ENCODE measurements at regions not wholly inside any gene's neighbourhood (a gene's known extent, or its start where the extent isn't known, plus 50 kb on each side); places are given as distances from the start of the nearest gene placed in this dataset.

- TF ChIP-seq MAX (IDR thresholded peaks at IDR 0.05) (no peak), EP300 (IDR thresholded peaks at IDR 0.05; ENCODE audit: borderline replicate concordance) (no peak), TCF12 (IDR thresholded peaks at IDR 0.05; ENCODE audit: low read depth) (no peak), CREB1 (IDR thresholded peaks at IDR 0.05; ENCODE audit: low read depth) (no peak), REST (IDR thresholded peaks at IDR 0.05; ENCODE audit: low read depth) (no peak), EGR1 (IDR thresholded peaks at IDR 0.05) (no peak), CEBPB (IDR thresholded peaks at IDR 0.05) (no peak), RAD21 (IDR thresholded peaks at IDR 0.05; ENCODE audit: low read depth) (no peak), YY1 (IDR thresholded peaks at IDR 0.05; ENCODE audit: low read depth) (no peak), TAF1 (IDR thresholded peaks at IDR 0.05; ENCODE audit: low read depth) (no peak), USF1 (IDR thresholded peaks at IDR 0.05) (no peak), FOXM1 (IDR thresholded peaks at IDR 0.05; ENCODE audit: borderline replicate concordance, low read depth) (no peak), NFIC (IDR thresholded peaks at IDR 0.05) (no peak)
These were observed 156.7 kb downstream of the HAPSTR1 start for GRCh38 chr16:9248162-9248561.

All from Ishikawa (cell line).